Stimulated activated CD8-positive, alpha-beta memory T cell treated with anti-CD3 and anti-CD28 coated beads, Interleukin-2, amount 100 ng/mL, for 1 hour (primary cell): ENCODE measurements at regions not wholly inside any gene's neighbourhood (a gene's known extent, or its start where the extent isn't known, plus 50 kb on each side); places are given as distances from the start of the nearest gene placed in this dataset.

Experiments used
- DNase-seq, 2 donors: peaks; one replicate each; pipeline ENCODE4 v3.0.0-alpha.2; 2020; ENCODE audit warnings: low read depth in 2 of 2

GRCh38 chr20:19077370-19078220 is 134.8 kb upstream of the SLC24A3 start:
- DNase-seq, result no peak

GRCh38 chr20:19078448-19079373 is 133.7 kb upstream of the SLC24A3 start:
- DNase-seq, result no peak

DNA sequence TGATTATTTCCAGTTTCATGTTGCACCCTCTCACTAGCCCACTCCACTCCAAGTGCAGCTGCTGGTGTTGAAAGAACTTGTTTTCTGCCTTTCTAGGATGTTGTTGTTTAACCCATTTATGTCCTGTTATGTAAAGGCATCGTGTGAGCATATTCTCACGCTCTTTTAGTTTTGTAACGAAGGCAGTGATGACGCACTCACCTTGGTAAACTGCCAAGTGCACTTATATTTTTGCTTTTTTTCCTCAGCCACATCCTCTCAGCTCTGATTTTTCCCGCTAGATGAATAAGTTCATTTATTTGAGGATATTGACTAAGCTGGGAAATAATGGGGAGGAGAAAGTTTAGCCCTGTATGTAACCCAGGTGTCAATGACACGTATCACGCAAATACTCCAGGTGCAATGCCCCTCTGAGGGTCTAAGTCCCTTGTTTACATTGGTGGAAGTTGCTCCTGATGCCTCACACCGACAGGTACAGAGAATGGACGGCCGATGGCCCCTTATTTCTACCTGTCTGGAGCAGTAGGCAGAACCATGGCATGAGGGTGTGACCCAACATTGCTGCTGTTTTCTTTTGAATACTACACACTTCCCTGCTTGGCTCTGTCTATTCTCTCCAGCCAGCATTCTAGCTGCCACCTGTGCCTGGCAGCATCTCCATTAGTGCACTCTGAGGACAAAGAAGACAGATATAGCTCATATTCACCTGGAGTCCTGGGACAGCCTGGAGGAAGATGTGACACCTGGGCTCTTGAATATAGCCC is 132.7 kb upstream of the SLC24A3 start:
- no peak for DNase-seq

DNA sequence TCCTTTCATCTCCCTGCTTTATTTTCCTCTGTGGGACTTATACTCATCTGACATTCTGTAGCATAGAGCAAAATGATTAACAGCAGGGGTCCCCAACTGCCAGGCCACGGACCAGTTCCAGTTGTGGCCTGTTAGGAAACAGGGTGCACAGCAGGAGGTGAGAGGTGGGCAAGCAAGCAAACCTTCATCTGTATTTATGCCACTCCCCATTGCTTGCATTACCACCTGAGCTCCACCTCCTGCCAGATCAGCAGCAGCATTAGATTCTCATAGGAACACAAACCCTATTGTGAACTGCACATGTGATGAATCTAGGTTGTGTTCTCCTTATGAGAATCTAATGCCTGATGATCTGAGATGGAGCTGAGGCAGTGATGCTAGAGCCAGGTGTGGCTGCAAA is 130.5 kb upstream of the SLC24A3 start:
- DNase-seq, result no peak

GRCh38 chr20:19083136-19083621 is 129.3 kb upstream of the SLC24A3 start:
- DNase-seq, result no peak

DNA sequence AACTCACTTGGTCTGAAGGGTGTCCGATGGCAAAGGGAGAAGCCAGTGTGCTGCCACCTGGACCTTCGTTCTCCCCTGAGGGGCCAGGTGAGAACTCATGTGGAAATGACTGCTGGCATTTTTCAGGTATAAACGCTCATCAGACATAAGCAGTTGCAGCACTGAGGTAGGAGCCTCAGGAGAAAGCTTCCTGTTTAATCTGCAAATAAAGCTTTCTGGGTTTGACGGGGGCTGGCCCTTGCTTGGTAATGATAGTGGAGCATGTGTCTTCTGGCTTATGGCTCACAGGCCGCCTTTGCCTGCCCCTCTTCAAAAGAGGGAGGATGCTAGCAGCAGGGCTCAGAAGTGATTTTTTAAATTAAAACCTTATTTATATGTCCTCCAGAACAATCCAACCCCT is 122.1 kb upstream of the SLC24A3 start:
- no peak for DNase-seq

GRCh38 chr20:19094959-19095541 is 117.4 kb upstream of the SLC24A3 start:
- DNase-seq, result no peak

DNA sequence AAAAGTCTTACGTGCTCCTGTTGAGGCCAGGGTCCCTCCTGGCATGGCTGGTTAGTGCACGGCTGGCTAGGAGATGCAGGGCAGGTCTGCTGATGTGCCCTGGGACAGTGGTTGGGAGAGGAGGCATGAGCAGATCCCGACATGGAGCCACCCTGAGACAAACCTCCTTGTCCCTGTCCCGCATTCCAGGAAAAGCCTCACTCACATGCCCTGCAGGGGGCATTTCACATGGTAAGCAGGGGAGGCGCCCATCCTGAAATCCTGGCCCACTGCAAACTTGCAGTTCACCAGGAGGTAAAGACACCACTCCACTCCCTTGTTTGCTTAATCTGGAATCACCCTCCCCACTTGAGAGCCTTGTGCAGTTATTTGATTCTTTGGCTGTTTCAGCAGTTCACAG is 116.7 kb upstream of the SLC24A3 start:
- no peak for DNase-seq

DNA sequence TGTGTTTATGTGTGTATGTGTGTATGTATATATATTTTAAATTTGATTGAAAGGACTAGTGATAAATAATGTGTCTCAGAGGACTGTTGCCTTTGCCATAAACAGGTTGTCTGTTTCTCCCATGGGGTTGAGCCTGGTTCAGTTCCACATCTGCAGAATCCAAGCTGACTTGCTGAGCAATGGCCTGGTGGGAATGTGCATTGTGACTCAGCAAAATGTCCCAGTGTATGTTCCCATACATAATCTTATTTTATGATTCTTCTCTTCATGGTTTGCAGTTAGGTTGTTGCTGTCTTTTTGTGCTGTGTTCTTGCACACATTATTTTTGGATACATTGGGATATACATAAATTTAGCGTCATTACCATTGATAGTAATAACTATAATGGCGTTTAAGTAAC is 115.6 kb upstream of the SLC24A3 start:
- no peak for DNase-seq

- DNase-seq, result no peak
These were observed 114.3 kb upstream of the SLC24A3 start for GRCh38 chr20:19098117-19098516.

GRCh38 chr20:19098806-19099578 is 113.5 kb upstream of the SLC24A3 start:
- no peak for DNase-seq

GRCh38 chr20:19099596-19100545 is 112.6 kb upstream of the SLC24A3 start:
- DNase-seq, result no peak

- no peak for DNase-seq
These were observed 111.5 kb upstream of the SLC24A3 start for GRCh38 chr20:19100975-19101374.

GRCh38 chr20:19104186-19104585 is 108.3 kb upstream of the SLC24A3 start:
- no peak for DNase-seq

DNA sequence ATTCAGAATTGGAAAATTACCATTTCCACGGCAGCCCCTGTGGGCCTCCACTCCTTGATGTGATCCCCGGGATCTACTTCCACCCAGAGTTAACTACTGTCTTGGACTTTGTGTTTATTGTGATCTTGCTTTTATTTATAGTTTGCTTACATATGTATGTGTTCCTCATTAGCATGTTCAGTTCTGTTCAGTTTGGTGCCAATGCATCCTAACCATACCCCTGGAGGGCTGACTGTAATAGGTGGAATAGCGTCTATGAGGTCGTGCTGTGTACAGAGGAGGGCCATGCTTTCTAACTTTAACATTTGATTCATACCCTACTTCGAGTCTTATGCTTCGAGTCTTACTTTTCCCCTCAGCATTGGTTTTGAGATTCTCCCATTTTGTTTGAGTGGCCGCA is 104.3 kb upstream of the SLC24A3 start:
- no peak for DNase-seq

- DNase-seq, result no peak
These were observed 102.2 kb upstream of the SLC24A3 start for GRCh38 chr20:19110285-19110684.

DNA sequence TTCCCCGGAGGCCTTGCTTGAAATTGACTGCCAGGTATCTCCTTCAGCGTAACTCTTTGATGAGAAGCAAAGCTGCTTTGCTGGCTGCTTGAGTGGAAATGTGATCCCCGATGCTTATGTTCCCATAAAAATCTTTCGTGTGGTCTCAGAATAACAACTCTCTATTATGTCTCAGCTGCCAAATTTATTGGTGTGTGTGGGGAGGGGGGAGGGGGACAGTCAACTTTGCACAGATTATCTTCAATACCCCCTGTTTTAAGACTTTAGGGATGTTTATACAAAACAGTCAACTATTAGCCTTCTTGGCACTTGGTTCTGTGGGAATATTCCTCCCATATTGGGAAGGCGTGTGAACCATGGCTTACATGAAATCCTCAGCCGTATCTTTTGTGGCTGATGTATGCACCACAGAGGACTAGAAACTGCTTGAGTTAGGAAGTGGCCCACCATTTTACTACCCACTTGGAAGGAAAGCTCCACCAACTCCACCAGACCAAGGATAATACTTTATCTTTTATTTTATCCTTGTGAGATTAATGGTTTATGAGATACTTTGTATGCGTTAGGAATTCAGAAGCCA is 101.5 kb upstream of the SLC24A3 start:
- DNase-seq, result no peak

DNA sequence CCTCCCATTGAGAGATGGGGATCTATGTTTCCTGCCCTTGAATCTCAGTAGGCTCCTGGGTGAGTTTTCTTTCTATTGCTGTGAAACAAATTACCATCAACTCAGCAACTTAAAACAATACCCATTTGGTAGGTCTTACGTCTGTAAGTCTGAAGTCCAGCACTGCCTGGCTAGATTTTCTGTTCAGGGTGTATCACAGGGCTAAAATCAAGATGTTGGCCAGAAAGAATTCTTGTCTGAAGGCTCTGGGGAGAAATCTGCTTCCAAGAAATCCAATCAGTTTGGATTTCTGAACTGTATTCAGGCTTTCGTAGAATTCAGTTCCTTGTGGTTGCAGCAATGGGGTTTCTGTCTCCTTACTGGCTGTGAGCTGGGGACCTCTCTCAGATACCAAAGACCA is 99.6 kb upstream of the SLC24A3 start:
- no peak for DNase-seq

GRCh38 chr20:19113343-19113930 is 99.0 kb upstream of the SLC24A3 start:
- no peak for DNase-seq
